Endometrium (tissue), 2 donors: ENCODE measurements at regions not wholly inside any gene's neighbourhood (a gene's known extent, or its start where the extent isn't known, plus 50 kb on each side); places are given as distances from the start of the nearest gene placed in this dataset.

Experiments
- FAIRE-seq: peaks from 2 replicates; lab custom pipeline; 2012; peaks lifted over from hg19 to GRCh38; lab: Jason Lieb, UNC
- donor health status: control.
- donor health status: control.

DNA sequence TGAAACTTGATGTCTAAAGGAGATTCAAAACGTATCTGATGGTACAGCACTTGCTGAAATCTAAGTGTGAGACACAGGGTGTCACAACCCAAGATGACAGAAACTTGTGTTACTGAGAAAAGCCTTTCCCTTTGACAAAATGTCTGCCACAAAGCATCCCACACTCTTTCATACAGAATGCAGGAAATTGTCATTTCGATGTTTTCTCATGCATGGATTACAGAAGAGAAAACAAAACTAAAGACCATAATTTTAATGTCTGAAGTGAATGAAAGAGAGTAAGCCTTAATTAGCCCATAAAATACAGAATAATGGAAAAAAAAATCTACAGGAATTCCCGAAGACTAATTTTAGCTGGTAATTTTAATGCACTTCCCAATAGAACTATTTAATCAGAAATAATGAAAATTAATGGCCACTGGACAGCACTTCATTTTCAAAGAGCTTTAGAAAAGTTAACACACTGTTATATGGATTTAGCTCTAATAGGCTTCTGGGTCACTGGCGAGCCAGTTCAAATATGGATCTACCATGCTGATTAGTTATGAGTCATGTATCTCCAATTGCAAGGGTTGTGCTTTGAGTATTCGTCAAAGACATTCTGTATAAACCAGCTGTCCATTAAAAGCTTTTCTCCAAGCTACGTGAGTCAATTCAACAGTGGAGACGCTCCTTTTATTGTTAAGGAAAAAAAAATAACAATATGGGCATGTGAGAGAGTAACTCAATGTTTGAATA, 656.7 kb downstream of the SLC16A7 start:
- FAIRE-seq: no peak

DNA sequence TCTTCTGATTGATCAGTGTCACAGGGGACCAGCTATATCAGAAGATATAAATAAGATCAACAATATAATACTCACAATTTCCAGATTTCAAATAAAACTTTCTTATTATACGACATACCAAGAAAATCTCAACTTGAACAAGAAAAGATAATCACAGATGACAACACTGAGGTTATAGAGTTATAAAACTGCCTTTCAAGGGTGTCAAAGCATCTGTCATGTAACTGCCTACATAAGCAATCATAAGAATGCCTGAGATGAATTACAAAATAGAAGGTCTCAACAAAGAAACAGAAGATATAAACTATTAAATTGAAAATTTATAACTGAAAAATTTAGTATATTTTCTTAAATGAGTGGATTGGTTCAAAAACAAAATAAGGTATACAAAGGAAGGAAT, 659.2 kb downstream of the SLC16A7 start:
- FAIRE-seq: no peak

DNA sequence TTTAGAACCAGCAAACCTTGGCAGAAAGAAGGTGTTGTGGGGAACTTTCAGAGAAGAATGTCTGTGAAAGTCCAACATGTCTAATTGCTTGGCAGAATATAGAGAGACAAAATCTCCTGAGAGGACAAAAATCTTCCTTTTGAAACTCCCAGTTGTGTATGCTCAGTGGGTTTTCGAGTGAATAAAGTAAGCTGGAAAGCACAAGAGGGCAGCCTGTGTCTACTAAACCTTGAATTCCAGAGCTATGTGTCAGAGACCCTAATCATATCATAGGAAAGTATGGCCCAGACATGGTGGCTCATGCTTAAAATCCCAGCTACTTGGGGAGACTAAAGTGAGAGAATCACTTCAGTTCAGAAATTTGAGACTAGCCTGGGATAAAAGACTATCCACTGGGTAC, 661.2 kb downstream of the SLC16A7 start:
- FAIRE-seq: no peak

DNA sequence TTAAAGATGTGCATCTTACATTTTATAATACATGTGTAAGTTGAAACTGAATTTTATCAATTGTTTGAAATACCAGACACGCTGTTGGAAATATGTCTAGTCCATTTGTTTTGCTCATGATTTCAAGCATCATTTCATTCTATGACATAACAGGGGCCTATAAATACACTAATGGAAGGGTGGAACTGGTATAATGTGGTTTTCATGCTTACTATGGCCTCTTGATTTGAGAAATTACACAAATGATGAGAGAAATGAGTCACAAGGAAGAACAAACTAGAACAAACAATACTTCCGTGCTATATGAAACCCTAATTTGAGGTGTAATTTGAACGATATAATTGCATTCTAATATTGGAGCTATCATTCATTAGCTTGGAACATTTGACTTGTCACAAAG, 663.4 kb downstream of the SLC16A7 start:
- no peak for FAIRE-seq

DNA sequence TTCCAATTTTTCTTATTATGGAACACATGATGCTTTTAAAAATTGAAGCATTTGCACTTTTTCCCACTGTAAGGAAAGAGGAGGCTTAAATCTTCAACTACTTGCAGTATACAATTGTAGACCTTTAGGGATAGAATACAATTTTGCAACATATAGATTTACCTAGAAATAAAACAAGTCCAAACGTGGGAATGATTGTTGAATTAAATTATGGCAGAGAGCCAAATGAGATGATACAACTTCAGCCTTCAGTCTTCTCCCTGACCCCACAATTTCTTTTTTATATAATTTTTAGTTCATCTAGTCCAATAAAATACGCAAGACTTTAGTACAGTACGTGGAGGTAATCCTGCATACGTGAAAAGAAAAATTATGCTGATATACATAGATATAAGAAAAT, 666.5 kb downstream of the SLC16A7 start:
- no peak for FAIRE-seq

DNA sequence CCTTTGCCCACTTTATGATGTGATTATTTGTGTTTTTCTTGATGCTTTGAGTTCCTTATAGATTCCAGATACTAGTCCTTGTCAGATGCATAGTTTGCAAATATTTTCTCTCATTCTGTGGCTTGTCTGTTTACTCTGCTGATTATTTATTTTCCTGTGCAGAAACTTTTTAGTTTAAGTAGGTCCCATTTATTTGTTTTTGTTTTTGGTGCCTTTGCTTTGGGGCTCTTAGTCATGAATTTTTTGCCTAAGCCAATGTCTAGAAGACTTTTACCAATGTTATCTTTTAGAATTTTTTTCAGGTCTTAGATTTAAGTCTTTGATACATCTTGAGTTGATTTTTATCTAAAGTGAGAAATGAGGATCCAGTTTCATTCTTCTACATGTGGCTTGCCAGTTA, 667.3 kb downstream of the SLC16A7 start:
- FAIRE-seq: no peak

DNA sequence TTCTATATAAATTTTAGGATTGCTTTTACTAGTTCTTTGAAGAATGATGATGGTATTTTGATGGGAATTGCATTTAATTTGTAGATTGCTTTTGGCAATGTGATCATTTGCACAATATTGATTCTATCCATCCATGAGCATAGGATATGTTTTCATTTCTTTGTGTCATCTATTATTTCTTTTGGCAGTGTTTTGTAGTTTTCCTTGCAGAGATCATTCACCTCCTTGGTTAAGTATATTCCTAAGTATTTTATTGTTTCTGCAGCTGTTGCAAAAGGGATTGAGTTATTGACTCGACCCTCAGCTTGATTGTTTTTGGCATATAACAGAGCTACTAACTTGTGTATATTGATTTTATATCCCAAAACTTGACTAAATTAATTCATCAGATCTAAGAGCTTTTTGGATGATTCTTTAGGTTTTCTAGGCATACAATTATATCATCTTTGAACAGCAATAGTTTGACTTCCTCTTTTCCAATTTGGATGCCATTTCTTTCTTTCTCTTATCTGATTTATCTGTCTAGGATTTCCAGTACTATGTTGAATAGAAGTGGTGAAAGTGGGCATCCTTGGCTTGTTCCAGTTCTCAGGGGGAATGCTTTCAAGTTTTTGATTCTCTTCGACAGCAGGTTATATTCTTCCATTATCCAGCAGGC, 668.1 kb downstream of the SLC16A7 start:
- FAIRE-seq: no peak

DNA sequence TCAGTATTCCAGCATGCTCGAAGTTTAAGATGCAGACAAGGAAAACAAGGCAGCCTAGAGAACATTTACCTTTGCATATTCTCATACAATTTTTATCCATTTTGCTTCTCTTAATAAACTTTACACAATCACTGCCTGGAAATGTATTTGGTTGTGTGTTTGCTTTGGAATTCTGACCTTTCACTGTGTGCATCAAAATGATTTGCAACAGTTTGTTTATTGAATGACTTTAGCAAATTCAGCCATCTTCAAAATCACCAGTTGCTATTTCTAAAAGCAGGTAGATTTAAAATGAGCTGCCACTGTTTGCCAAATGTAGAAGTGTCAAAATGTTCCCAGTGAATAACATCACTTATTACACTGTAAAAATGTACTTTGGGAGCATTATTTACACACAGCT, 669.9 kb downstream of the SLC16A7 start:
- FAIRE-seq: no peak

DNA sequence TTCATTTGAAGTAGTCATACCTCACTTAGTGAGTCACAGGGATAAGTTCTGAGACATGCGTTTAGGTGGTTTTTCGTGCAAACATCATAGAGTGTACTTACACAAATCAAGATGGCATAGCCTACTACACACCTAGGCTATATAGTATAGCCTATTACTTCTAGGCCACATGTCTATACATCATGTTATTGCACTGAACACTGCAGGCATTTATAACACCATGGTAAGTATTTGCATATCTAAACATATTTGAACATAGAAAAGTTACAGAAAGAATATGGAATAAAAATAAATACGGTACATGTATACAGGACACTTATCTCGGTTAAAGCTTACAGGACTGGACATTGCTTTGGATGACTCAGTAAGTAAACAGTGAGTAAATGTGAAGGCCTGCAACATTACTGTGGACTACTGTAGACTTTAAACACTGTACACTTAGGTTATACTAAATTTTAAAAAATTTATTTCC, 670.6 kb downstream of the SLC16A7 start:
- no peak for FAIRE-seq

DNA sequence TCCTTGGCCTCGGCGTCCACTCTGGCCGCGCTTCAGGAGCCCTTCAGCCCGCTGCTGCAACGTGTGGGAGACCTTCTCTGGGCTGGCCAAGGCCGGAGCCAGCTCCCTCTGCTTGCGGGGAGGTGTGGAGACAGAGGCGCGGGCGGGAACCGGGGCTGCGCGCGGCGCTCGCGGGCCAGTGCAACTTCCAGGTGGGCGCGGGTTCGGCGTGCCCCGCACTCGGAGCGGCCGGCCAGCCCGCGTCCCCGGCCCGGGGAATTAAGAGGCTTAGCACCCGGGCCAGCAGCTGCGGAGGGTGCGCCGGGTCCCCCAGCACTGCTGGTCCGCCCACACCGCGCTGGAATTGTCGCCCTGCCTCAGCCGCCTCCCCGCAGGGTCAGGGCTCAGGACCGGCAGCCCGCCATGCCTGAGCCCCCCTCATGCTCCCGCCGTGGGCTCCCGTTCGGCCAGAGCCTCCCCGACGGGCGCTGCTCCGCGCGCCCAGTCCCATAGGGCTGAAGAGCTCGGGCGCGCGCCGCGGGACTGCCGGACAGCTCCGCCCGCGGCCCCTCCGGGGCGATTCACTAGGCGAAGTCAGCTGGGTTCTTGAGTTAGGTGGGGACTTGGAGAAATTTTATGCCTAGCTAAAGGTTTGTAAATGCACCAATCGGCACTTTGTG, 673.9 kb downstream of the SLC16A7 start:
- FAIRE-seq: no peak

DNA sequence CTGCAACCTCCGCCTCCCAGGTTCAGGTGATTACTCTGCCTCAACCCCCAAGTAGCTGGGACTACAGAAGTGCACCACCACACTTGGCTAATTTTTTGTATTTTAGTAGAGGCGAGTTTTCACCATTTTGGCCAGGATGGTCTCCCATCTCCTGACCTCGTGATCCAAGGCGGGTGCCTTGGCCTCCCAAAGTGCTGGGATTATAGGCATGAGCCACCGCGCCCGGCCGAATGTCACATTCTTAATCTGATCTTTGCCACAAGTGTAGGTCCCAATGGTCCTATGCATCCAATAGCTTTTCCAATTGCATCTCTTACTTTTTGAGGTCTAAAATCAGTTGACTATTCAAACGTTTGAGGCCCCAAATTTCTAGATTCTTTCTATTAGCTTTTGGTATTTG, 676.0 kb downstream of the SLC16A7 start:
- FAIRE-seq: no peak

DNA sequence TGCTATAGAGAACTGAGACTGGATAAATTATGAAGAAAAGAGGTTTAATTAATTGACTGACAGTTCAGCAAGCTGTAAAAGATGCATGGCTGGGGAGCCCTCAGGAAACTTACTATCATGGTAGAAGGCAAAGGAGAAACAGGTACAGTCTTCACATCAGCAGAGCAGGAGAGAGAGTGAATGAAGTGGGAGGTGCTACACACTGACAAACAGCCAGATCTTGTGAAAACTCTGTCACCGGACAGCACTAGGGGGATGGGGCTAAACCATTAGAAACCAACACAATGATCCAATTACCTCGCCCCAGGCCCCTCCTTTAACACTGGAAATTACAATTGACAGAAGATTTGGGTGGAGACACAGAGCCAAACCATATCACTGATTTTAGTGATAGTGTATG, 682.4 kb downstream of the SLC16A7 start:
- FAIRE-seq: no peak

DNA sequence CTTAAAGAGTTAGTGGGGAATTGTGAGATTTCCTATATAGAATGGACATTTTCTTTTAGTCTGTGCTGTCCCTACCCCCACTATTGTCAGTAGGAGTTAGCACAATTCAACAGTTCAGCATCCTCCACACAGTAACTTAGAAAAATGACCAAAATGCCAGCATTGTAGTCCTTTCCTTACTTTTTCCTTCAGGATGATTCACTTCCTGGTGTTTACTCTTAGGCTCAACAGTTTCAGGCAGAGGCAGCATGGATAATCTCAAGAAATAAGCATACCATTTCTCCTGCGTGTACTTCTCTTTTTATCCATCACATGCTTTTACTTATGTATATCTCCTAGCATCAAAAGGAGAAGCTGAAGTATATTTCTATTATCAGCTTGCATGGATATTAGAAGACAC, 683.4 kb downstream of the SLC16A7 start:
- FAIRE-seq: no peak

DNA sequence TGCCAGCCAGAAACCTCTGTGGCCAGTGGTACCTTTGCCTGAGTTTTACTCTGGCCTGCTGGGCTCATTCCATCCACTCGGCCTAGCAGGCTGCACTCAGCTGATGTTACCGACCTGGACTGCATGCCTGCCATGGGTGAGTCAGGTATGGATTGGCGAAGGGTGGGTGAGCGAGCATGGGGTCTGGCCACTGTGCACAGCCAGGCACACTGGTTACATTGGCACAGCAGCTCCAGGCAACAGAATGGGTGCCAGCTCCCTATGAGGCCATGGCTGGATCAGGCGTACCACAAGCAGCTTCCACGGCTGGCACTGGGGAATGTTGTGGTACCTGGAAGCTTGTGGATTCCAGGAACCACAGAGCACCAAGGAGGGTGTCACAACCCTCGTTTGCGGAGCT, 685.7 kb downstream of the SLC16A7 start:
- no peak for FAIRE-seq

DNA sequence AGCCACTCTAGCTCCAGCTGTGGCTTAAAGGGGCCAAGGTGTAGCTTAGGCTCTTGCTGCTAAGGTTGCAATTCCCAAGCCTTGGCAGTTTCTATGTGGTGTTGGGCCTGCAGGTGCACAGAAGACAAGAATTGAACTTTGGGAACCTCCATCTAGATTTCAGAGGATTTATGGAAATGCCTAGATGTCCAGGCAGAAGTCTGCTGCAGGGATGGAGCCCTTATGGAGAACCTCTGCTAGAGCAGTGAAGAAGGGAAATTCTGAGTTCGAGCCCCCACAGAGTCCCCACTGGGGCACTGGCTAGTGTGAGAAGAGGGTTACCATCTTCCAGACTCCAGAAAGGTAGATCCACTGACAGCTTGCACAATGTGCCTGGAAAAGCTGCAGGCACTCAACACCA, 694.7 kb downstream of the SLC16A7 start:
- FAIRE-seq: no peak

DNA sequence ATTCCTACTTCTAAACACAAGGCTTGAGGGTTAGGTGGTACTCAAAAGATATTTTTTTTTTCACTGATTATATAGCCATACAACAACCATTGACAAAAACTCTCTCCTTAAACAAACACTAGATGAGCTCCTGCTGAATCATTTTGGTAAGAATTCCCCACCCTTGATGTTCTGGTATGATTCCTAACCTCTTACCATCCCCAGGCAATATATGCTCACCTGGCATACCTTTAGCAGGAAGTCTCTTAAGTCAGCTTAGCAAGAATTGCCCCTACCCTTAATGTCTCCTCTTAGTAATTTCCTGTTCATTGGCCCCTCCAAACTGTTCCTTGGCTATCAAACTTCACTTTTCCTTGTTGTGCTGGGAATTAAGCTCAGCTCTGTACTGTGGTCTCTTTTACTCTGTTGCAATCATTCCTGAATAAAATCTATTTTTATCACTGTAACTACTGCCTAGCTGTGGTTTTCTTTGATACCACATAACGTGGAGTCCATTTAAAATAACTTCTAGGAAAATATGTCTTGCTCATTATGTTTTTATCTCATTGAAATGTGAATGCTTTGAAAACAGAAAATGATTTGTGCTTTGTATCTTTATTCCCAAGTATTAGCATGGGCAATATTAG, 712.6 kb downstream of the SLC16A7 start:
- FAIRE-seq: no peak

DNA sequence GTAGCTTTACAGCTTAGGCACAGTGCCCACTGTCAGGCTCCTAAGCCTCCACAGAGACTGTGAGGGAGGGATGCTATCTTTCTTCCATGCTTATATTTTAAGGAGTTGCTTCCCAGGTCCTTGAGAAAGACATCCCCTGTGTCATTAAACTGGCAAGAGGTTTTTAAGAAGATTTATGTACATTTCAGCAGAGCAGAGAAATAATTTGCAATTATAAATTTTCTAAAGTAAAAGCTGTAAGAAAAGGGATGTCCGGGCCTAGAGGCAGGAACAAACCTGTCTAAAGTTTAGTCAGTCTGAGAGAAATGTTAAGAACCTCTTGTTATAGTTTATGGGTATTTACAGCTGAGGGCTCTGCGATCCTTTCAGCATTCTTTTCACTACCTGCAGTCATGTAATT, 716.1 kb downstream of the SLC16A7 start:
- no peak for FAIRE-seq

DNA sequence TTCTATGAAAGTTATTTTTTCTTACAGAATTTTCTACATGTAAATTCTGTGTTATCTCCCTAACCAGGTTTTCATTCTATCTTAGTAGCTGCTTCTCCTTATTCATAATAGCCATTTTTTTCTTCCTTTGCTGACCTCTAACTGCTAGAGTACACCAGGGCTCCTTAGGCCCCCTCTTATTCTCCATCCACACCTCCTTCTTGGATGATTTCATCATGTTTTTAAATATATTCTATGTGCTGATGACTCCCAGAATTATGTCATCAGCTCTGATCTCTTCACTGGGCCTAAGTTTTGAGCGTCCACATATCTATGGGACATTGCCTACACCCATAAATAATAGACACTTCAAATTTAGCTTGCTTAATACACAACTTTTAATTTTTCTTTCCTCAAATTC, 721.5 kb downstream of the SLC16A7 start:
- no peak for FAIRE-seq

DNA sequence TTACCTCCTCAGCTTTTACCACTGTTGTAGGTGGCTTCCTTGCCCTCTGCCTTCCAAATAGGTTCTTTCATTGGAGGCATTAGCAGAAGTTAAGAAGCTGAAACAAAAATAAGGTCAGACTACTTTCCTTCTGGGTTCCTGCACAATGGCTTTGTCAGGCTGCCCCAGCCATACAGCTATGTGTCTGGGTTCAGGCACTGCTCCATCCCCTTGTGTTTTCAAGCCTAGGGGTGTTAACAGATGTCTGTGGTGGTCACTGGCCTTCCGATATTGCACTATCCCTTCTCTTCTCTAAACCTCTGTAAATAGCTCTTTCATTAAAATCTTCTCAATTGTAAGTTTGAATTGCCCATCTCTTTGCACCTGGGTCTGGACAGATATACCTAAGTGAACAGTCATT, 728.9 kb downstream of the SLC16A7 start:
- FAIRE-seq: no peak

DNA sequence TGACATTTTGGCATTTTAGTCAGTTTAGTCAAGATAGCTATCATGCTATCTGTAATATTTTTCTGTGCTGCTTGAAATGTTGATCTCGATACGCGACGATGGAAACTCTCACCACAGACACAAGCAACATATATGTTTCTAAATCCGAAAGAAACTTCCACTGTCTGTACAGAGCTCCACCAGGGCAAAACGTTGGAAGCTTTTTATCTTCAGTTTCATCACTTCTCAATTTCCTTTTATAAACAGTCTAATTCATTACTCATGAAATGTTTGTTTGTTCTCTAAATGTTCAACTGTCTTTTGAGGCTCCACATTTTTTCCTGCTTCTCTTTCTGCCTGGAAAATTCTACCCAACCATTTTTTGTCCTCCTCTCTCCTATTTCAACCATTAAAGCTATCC, 737.6 kb downstream of the SLC16A7 start:
- no peak for FAIRE-seq

DNA sequence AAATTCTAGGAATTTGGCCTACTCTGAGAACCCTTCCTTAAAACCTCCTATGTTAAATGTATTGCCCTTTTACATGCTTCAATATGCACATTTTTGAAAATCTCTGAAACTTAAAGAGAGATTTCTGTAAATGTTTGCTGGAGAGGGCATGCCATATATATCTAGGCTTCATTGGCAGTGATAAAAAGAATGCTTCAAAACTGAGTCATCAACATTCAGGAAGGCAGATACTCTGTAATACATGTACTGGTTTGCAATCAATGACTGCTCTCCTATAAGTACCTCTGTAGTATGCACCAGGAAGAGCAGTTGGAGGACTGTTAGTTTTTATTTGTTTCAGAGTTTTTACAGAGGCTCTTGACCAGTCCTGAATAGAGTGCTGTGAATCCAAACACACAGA, 739.9 kb downstream of the SLC16A7 start:
- no peak for FAIRE-seq

DNA sequence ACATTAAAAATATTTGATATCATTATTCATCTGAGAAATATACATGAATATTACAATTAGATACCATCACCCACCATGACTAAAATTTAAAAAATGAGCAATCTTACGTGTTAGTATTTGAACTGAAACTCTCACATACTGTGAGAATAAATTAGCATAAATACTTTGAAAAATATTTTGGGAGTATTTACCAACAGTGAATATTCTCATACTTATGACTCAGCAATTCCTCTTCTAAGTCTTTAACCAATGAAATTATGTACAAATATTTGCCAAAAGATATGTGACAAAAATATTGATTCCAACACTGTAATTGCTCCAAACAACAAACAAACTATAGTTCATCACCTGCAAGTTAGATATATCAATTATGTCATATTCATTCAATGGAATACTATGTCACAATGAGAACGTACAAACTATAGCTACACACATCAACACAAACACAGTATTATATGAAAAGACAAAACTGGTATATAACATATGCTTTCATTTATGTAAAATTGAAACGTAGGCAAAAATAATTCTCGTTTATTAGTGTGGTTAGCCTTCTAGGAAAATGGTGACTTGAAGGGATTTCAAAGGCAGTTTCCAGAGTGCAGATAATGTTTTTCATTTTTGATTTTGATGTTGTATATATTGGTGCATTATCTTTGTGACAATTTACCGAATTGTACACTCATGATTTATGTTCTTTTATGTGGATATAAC, 742.2 kb downstream of the SLC16A7 start:
- FAIRE-seq: peak; percentile 73
